ENCODE measurements at regions not wholly inside any gene's neighbourhood (a gene's known extent, or its start where the extent isn't known, plus 50 kb on each side); places are given as distances from the start of the nearest gene placed in this dataset.

DNA sequence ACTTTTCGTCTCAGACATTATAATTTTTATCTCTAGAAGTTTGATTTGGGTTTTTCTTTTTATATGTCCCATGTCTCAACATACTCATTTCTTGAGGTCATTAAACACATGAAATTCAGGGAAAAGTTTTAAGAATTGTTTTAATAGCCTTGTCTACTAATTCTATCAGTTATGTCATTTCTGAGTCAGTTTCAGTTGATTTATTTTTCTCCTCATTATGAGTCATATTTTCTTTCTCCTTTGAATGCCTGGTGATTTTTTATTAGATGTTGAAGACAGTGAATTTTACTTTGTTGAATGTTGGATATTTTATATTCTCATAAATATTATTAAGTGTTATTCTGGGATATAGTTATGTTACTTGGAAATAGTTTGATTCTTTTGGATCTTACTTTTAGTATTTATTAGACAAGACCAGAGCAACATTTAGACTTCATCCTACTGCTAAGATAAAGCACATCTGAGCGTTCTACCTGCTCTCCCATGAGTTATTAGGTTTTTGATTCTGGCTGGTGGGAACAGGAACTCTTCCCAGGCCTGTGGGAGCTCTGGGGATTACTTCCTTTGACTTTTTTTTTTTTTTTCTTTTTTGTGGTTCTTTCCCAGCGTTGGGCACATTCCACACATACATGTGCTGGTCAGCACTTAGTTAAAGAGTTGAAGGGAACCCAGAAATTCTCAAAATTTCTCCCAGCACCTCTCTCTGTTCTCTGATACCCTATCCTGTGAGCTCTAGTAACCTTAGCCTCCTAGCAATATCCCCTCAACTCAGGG, 1157.7 kb downstream of the BCL11B start:
- Histone ChIP-seq H3K9me3 (ENCODE audit: low read length) (no peaks in the 10 kb centered on the region), H3K36me3 (ENCODE audit: insufficient read depth, low read length) (no peaks in the 10 kb centered on the region), H3K4me3 (ENCODE audit: low read length) (no peak overlapping the region), H3K27me3 (ENCODE audit: insufficient read depth, low read length) (no peaks in the 10 kb centered on the region), H2AFZ (ENCODE audit: low read depth, low read length) (no peak overlapping the region), H3K4me1 (ENCODE audit: insufficient read depth, low read length) (no peaks in the 10 kb centered on the region)

DNA sequence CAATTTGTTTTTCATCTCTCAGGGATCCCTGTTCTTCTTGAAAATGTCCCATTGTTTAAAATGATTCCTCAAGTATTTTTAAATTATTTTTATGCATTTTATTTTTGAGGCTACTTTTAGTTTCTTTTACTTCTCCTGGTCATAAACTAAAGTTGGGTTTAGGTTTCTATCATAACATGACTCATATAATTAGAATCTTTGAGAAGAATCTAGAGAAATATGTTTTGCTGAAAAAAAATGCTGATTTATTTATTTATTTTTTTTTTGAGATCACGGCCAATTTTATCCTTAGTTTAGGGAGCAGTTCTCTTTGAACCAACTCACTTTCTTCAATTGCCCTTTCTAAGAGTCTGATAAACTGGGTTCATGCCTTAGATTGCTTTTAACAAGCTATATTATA, 1157.1 kb downstream of the BCL11B start:
- Histone ChIP-seq H3K4me3 (ENCODE audit: low read length) (no peak overlapping the region), H3K36me3 (ENCODE audit: insufficient read depth, low read length) (no peaks in the 10 kb centered on the region), H2AFZ (ENCODE audit: low read depth, low read length) (no peak overlapping the region), H3K27me3 (ENCODE audit: insufficient read depth, low read length) (no peaks in the 10 kb centered on the region), H3K4me1 (ENCODE audit: insufficient read depth, low read length) (no peaks in the 10 kb centered on the region), H3K9me3 (ENCODE audit: low read length) (no peaks in the 10 kb centered on the region)

DNA sequence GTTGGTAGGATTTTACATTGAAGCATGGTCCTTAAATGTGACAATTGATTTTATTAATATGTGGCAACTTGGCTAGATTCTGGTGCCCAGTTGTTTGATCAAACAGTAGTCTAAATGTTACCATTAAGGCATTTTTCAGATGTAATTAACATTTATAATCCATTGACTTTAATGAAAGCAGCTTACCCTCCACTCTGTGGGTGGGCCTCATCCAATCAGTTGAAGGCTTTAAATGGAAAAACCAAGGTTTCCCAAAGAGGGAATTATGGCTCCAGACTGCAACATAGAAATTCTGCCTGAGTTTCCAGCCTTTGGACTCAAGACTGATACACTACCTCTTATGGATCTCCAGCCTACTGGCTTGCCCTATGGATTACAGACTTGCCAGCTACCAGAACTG, 1153.2 kb downstream of the BCL11B start:
- H3K4me3 ChIP-seq (ENCODE audit: low read length): no peak overlapping the region
- no peaks in the 10 kb centered on the region for H3K9me3 ChIP-seq (ENCODE audit: low read length)
- H3K36me3 ChIP-seq (ENCODE audit: insufficient read depth, low read length): no peaks in the 10 kb centered on the region
- no peaks in the 10 kb centered on the region for H3K27me3 ChIP-seq (ENCODE audit: insufficient read depth, low read length)
- no peak overlapping the region for H2AFZ ChIP-seq (ENCODE audit: low read depth, low read length)
- no peaks in the 10 kb centered on the region for H3K4me1 ChIP-seq (ENCODE audit: insufficient read depth, low read length)

DNA sequence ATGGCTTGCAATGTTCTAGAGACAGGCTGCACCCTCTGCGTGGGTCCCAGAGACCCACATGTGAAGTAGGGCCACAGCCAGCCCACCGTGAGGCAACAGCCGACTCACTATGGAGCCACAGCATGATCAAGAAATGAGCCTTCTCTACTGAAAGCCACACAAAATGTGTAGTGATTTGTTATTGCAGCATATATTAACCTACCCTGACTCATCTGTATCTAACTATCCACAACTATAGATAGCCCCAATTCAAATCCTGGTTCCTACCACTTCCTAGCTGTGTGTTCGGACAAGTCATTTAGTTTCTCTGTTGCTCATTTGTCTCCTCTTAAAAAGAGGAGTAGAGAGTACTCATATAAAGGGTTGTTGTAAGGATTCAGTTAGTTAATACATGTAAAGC, 1152.3 kb downstream of the BCL11B start:
- H3K9me3 ChIP-seq (ENCODE audit: low read length): no peaks in the 10 kb centered on the region

DNA sequence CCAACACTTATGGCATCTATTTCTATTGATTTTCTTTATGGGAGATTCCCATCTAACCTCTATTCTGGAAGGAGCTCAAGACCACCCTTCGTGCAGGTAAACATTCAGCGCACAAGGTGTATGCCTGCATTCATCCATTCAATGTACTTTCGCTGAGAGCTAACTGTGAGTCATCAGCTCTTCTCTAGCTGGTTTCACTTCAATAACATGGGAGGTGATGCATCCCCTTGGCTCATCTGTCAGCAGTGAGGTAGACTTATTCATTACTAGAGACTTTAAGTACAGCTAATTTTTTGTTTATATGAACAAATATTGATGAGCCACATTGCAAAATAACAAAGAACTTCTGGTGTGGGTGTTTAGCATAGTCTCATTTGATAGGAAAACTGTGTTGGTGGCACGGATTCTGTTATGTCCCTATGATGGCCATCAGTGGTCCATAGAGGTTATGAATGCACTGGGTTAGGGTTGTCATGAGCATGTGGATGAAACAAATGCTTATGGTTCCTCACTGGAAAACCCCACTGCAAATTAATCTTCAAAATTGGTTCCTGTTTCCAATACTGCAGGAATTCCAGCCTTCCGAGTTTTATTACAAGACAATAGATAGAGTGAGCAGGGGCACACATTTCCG, 1151.0 kb downstream of the BCL11B start:
- no peaks in the 10 kb centered on the region for H3K36me3 ChIP-seq (ENCODE audit: insufficient read depth, low read length)
- H3K4me1 ChIP-seq (ENCODE audit: insufficient read depth, low read length): no peaks in the 10 kb centered on the region
- H3K4me3 ChIP-seq (ENCODE audit: low read length): no peak overlapping the region
- H3K9me3 ChIP-seq (ENCODE audit: low read length): no peaks in the 10 kb centered on the region
- H3K27me3 ChIP-seq (ENCODE audit: insufficient read depth, low read length): no peaks in the 10 kb centered on the region
- H2AFZ ChIP-seq (ENCODE audit: low read depth, low read length): no peak overlapping the region

More for the DNA sequence above, 1152.3 kb downstream of the BCL11B start:
- no peak overlapping the region for H2AFZ ChIP-seq (ENCODE audit: low read depth, low read length)
- H3K27me3 ChIP-seq (ENCODE audit: insufficient read depth, low read length): no peaks in the 10 kb centered on the region
- H3K4me1 ChIP-seq (ENCODE audit: insufficient read depth, low read length): no peaks in the 10 kb centered on the region
- no peak overlapping the region for H3K4me3 ChIP-seq (ENCODE audit: low read length)
- no peaks in the 10 kb centered on the region for H3K36me3 ChIP-seq (ENCODE audit: insufficient read depth, low read length)

DNA sequence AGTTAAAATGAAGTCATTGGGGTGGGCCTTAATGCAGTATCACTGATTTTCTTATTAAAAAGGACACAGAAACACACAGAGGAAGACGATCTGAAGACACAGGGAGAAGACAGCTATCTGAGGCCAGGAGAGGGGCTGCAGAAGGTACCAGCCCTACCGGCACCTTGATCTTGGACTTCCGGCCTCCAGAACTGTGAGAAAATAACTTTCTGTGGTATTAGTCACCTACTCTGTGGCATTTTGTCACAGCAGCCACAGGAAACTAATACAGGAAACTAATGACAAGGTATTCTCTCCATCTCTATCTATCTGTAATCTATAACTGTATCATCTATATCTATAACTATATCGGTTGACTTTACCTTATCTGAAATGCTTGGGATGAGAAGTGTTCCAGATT, 1149.5 kb downstream of the BCL11B start:
- no peaks in the 10 kb centered on the region for H3K9me3 ChIP-seq (ENCODE audit: low read length)
- H2AFZ ChIP-seq (ENCODE audit: low read depth, low read length): no peak overlapping the region
- no peaks in the 10 kb centered on the region for H3K36me3 ChIP-seq (ENCODE audit: insufficient read depth, low read length)
- no peak overlapping the region for H3K4me3 ChIP-seq (ENCODE audit: low read length)
- H3K4me1 ChIP-seq (ENCODE audit: insufficient read depth, low read length): no peaks in the 10 kb centered on the region
- no peaks in the 10 kb centered on the region for H3K27me3 ChIP-seq (ENCODE audit: insufficient read depth, low read length)

DNA sequence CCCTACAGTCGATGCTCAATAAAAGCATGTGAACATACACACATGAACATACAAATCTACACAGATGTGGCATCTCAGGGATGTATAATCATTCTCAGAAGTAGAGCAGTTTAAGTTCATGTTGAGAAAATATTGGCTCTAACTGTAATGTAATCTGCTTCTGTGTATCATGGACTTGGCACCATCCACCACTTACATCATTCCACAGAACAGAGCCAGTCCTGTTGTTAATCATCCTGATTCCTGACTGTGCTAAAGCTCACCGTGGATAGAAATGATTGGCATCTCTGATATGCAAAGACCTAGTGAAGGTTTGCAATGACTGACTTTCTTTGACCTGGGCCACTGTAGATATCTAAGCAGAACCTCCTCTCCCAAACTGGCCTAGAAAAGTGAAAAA, 1141.3 kb downstream of the BCL11B start:
- H3K36me3 ChIP-seq (ENCODE audit: insufficient read depth, low read length): no peaks in the 10 kb centered on the region
- no peaks in the 10 kb centered on the region for H3K4me1 ChIP-seq (ENCODE audit: insufficient read depth, low read length)
- H3K4me3 ChIP-seq (ENCODE audit: low read length): no peak overlapping the region
- H3K9me3 ChIP-seq (ENCODE audit: low read length): no peaks in the 10 kb centered on the region
- H3K27me3 ChIP-seq (ENCODE audit: insufficient read depth, low read length): peaks cover 2% of the 10 kb centered on the region
- no peak overlapping the region for H2AFZ ChIP-seq (ENCODE audit: low read depth, low read length)

DNA sequence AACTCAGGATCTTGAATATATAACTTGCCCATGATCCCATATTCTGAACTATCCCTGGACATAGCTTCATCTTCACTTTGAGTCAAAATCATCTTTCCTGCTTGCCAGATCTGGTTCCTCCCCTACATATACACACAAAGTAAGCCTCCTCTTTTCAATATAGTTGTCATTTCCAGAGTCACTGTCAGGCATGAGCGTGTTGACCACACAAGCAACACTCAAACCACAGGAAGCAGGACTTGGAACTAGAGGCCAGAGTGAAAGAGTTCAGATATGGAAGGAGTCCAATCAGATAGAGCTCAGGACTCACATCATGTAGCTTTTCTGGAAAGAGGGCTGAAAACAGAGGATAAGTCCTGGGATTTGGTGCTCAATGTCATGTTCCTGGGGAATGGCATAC, 1140.6 kb downstream of the BCL11B start:
- Histone ChIP-seq H3K27me3 (ENCODE audit: insufficient read depth, low read length) (peaks cover 8% of the 10 kb centered on the region), H3K9me3 (ENCODE audit: low read length) (no peaks in the 10 kb centered on the region), H3K4me3 (ENCODE audit: low read length) (no peak overlapping the region), H3K4me1 (ENCODE audit: insufficient read depth, low read length) (no peaks in the 10 kb centered on the region), H3K36me3 (ENCODE audit: insufficient read depth, low read length) (no peaks in the 10 kb centered on the region), H2AFZ (ENCODE audit: low read depth, low read length) (no peak overlapping the region)

DNA sequence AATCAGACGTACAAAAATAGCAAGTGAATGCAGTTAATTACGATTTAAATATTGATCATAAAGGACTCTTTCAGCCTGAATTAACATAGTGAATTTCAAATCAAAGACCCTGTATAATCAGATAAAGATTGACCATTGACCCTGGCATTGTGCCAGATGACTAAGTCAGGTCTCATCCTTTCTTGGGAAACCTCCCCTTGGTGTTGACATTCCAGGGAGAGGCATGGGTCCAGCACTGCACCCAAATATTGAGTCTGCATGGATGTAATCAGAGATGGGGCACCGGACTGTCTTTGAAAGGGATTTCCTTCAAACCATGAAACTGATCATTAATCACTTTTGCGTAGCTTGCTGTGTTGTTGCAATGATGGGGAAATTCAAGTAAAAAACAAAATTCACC, 1138.2 kb downstream of the BCL11B start:
- H3K36me3 ChIP-seq (ENCODE audit: insufficient read depth, low read length): no peaks in the 10 kb centered on the region

DNA sequence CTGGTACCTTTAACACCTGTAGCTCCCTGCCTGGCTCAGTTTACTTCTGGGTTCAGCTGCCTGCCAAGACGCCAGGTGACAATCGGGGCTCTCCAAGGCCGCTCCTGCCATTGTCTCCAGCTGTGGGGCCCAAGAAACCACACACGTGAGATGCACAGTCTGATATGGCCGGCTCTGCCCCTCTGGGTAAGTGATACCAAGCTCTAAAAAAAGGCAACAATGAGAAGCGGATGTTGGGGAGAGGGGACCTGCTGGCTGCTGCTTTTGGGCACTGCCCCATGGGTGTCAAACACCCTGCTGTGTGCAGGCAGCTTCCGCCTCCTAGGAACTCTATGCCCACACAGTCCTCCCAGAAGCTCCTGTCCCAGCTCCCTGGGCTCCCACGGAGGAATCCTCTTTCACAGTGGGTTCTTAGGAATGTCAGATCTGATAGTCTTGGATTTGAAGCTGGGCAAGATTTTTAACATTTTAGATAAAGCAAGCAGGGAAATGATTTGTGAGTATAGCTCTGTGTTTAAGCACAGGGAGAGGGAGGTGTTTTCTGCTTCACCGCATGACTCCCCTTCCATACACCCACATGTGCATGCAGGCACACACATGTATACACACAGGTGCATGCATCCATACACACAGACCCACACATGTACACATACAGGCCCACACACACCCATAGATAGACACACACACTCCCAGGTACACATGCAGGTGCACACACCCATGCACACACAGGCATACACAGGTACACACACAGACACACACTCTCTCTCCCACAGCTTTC, 1135.8 kb downstream of the BCL11B start:
- H3K27me3 ChIP-seq (ENCODE audit: insufficient read depth, low read length): peaks cover 18% of the 10 kb centered on the region
- no peak overlapping the region for H3K4me3 ChIP-seq (ENCODE audit: low read length)
- H3K9me3 ChIP-seq (ENCODE audit: low read length): no peaks in the 10 kb centered on the region
- no peak overlapping the region for H2AFZ ChIP-seq (ENCODE audit: low read depth, low read length)
- H3K4me1 ChIP-seq (ENCODE audit: insufficient read depth, low read length): no peaks in the 10 kb centered on the region
- no peaks in the 10 kb centered on the region for H3K36me3 ChIP-seq (ENCODE audit: insufficient read depth, low read length)

More for the DNA sequence above, 1138.2 kb downstream of the BCL11B start:
- Histone ChIP-seq H3K27me3 (ENCODE audit: insufficient read depth, low read length) (peaks cover 11% of the 10 kb centered on the region), H3K4me3 (ENCODE audit: low read length) (no peak overlapping the region), H3K9me3 (ENCODE audit: low read length) (no peaks in the 10 kb centered on the region), H2AFZ (ENCODE audit: low read depth, low read length) (no peak overlapping the region), H3K4me1 (ENCODE audit: insufficient read depth, low read length) (no peaks in the 10 kb centered on the region)

DNA sequence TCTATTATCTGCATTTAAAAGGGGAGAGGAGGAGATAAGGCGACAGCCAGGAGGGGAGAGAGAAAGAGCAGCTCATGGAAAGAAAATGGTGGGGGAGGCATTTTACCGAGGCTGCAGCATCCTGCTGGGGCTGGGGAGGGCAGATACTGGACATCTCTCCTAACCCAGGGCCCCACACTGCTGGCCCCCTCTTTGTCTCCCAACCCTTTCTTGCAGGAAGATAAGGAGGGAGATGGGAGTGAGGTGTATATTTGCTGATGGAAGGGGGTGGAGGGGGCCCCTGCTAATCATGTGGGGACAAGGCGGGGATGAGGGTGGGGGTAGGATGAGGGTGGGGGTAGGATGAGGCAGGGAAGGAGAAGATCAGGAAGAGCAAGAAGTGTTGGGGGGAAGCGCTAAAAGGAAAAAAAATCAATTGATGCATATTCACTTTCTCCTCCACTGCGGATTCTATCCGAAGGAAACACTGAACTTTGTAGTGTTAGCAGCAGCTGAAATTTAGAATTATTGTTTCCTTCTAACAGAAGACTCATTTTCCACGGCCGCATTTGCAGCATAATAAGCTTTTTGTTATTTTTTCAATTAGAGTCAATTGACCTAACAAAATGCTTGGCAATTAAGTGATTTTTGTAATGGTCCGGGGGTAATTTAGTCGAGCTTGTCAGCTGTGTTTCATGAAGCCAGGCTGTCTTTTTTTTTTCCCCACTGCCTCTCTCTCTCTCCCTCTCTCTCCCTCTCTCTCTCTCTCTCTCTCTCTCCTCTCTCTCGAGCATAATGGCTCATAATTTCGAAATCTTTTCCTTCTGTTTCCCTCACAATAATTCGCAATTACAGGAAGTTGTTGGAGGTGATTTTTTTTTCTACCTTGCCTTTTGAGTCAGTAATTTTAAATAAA, 1134.6 kb downstream of the BCL11B start:
- no peaks in the 10 kb centered on the region for H3K36me3 ChIP-seq (ENCODE audit: insufficient read depth, low read length)
- no peak overlapping the region for H3K4me3 ChIP-seq (ENCODE audit: low read length)
- H2AFZ ChIP-seq (ENCODE audit: low read depth, low read length): no peak overlapping the region
- H3K9me3 ChIP-seq (ENCODE audit: low read length): no peaks in the 10 kb centered on the region
- no peaks in the 10 kb centered on the region for H3K4me1 ChIP-seq (ENCODE audit: insufficient read depth, low read length)
- H3K27me3 ChIP-seq (ENCODE audit: insufficient read depth, low read length): peaks cover 20% of the 10 kb centered on the region

DNA sequence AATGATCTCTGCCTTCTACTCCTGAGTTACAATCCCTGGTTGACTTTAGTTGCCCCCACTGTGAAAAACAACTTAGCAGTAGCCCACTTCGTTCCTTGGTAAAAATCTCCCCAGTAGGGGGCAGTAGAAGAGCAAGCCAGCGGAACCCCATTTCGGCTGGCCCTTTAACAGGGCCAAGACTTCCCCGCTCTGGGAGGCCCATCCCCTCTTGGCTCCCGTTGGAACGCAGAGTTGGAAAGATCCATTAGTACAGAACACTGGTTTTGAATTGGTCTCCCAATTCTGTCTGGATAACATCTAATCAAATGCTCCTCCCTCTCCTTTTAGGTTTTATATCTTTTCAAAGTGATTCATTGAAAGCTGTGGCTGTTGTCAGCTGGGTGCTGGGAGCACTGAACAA, 1133.3 kb downstream of the BCL11B start:
- Histone ChIP-seq H3K4me3 (ENCODE audit: low read length) (no peak overlapping the region), H3K36me3 (ENCODE audit: insufficient read depth, low read length) (no peaks in the 10 kb centered on the region), H3K9me3 (ENCODE audit: low read length) (no peaks in the 10 kb centered on the region), H3K27me3 (ENCODE audit: insufficient read depth, low read length) (peaks cover 20% of the 10 kb centered on the region), H2AFZ (ENCODE audit: low read depth, low read length) (no peak overlapping the region), H3K4me1 (ENCODE audit: insufficient read depth, low read length) (no peaks in the 10 kb centered on the region)

Data from neuron (in vitro differentiated cells).